Erythroblast (primary cell): ENCODE measurements at regions not wholly inside any gene's neighbourhood (a gene's known extent, or its start where the extent isn't known, plus 50 kb on each side); places are given as distances from the start of the nearest gene placed in this dataset.

Experiments
- GATA1 ChIP-seq: IDR thresholded peaks from 2 replicates; pipeline ENCODE4 v1.6.1; 2011; ENCODE audit warnings: low read depth, mild to moderate bottlenecking, control low read depth, low read length, moderate library complexity
- POLR2A ChIP-seq: IDR thresholded peaks from 2 replicates; pipeline ENCODE4 v1.6.1; 2011; ENCODE audit warnings: mild to moderate bottlenecking, low read length

DNA sequence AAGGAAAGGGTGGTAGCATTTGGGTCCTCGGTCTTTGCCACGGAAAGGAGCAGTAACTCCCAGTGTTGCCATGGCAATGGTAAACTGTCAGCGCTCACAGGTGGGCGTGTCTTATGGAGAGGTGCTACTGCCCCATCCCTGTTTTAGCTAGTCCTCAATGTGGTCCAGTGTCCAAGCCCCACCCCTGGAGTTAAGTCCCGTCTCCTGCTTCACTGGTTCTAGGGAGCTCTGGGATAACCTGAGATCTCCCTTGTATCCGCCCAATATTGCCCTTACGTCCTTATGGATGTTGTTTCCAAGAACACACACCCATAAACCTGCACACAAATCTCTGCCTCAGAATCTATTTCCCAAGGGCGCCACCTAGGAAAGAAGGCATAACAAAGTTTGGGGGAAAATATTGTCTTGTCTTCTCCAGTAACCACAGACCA, 64.2 kb downstream of the SPRING1 start:
- no peak for TF ChIP-seq POLR2A
- no peak for TF ChIP-seq GATA1
